OCI-LY3 (cell line): ENCODE measurements at regions not wholly inside any gene's neighbourhood (a gene's known extent, or its start where the extent isn't known, plus 50 kb on each side); places are given as distances from the start of the nearest gene placed in this dataset.

Source experiments
- CTCF ChIP-seq: fragments of 200-600, 300-600 bp; sonication (generic); IDR thresholded peaks from 2 replicates; pipeline ENCODE4 v1.5.1; 2014; ENCODE audit warnings: antibody characterized with exemption, low read length, low read depth
- EZH2phosphoT487 ChIP-seq: fragments of 200-600 bp; shearing (Covaris generic); IDR thresholded peaks from 2 replicates; pipeline ENCODE4 v1.6.1; 2018; ENCODE audit warnings: antibody characterized with exemption, mixed run types, low read depth

- TF ChIP-seq CTCF (no peak), EZH2phosphoT487 (no peak)
Observed at GRCh38 chr10:124158592-124158991, 65.2 kb upstream of the CHST15 start.
